ENCODE measurements at regions not wholly inside any gene's neighbourhood (a gene's known extent, or its start where the extent isn't known, plus 50 kb on each side); places are given as distances from the start of the nearest gene placed in this dataset.

- H3K4me3 ChIP-seq: no peak overlapping the region
These were observed 641.3 kb downstream of the KCNJ2 start for GRCh38 chr17:70810609-70811008.

GRCh38 chr17:70813355-70813930 lies 644.1 kb downstream of the KCNJ2 start:
- Histone ChIP-seq H3K9me3 (no peaks in the 10 kb centered on the region), H3K27me3 (ENCODE audit: low read depth) (no peaks in the 10 kb centered on the region), H3K4me3 (no peak overlapping the region), H3K4me1 (no peaks in the 10 kb centered on the region), H3K27ac (no peak overlapping the region), H3K36me3 (no peaks in the 10 kb centered on the region)
- DNase-seq (no peak), ATAC-seq (no peak)
- intact Hi-C loops (cut with DNase I): no loop called here
- TF ChIP-seq, protein P1, sequence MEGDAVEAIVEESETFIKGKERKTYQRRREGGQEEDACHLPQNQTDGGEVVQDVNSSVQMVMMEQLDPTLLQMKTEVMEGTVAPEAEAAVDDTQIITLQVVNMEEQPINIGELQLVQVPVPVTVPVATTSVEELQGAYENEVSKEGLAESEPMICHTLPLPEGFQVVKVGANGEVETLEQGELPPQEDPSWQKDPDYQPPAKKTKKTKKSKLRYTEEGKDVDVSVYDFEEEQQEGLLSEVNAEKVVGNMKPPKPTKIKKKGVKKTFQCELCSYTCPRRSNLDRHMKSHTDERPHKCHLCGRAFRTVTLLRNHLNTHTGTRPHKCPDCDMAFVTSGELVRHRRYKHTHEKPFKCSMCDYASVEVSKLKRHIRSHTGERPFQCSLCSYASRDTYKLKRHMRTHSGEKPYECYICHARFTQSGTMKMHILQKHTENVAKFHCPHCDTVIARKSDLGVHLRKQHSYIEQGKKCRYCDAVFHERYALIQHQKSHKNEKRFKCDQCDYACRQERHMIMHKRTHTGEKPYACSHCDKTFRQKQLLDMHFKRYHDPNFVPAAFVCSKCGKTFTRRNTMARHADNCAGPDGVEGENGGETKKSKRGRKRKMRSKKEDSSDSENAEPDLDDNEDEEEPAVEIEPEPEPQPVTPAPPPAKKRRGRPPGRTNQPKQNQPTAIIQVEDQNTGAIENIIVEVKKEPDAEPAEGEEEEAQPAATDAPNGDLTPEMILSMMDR (IDR thresholded peaks at IDR 0.05): no peak

More at GRCh38 chr17:70810609-70811008, 641.3 kb downstream of the KCNJ2 start:
- H3K36me3 ChIP-seq: no peaks in the 10 kb centered on the region
- intact Hi-C loops (cut with DNase I): no loop called here
- no peaks in the 10 kb centered on the region for H3K4me1 ChIP-seq
- TF ChIP-seq, protein P1 (IDR thresholded peaks at IDR 0.05): no peak
- DNase-seq (no peak), ATAC-seq (no peak)
- no peaks in the 10 kb centered on the region for H3K27me3 ChIP-seq (ENCODE audit: low read depth)
- no peak overlapping the region for H3K27ac ChIP-seq
- H3K9me3 ChIP-seq: no peaks in the 10 kb centered on the region

DNA sequence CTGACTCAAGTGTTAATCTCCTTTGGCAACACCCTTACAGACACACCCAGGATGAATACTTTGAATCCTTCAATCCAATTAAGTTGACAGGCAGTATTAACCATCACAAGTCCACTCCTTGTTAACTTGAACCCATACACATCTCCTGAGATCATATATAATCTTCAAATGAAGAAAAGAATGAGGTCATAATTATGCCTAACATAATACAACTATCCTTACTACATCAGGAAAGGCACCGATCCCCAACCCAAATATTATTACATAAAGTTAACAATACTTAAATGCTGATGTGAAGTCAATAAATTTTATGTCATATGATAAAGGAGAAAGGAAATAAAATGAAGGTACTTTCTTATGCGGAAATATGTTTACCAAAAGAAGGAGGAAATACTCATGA lies 649.9 kb downstream of the KCNJ2 start:
- Histone ChIP-seq H3K4me1 (no peaks in the 10 kb centered on the region), H3K4me3 (no peak overlapping the region), H3K36me3 (no peaks in the 10 kb centered on the region), H3K27me3 (ENCODE audit: low read depth) (no peaks in the 10 kb centered on the region), H3K27ac (no peak overlapping the region), H3K9me3 (no peaks in the 10 kb centered on the region)
- TF ChIP-seq, protein P1 (IDR thresholded peaks at IDR 0.05): no peak
- no peak for DNase-seq
- intact Hi-C loops (cut with DNase I): no loop called here
- ATAC-seq: no peak

DNA sequence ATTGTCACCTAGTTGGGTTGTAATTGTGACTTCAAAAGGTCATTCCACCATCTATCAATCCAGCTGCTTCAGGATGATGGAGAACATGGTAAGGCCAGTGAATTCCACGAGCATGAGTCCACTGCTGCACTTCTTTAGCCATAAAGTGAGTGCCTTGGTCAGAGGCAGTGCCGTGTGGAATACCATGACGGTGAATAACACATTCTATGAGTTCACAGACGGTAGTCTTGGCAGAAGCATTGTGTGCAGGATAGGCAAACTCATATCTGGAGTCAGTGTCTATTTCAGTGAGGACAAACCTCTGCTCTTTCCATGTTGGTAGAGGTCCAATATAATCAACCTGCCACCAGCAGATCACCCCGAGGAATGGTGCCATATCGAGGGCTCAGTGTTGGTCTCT lies 650.9 kb downstream of the KCNJ2 start:
- intact Hi-C loops (cut with DNase I): no loop called here
- no peak for ATAC-seq
- no peaks in the 10 kb centered on the region for H3K9me3 ChIP-seq
- no peak overlapping the region for H3K4me3 ChIP-seq
- no peaks in the 10 kb centered on the region for H3K36me3 ChIP-seq
- H3K4me1 ChIP-seq: no peaks in the 10 kb centered on the region
- no peak for DNase-seq
- no peaks in the 10 kb centered on the region for H3K27me3 ChIP-seq (ENCODE audit: low read depth)
- H3K27ac ChIP-seq: no peak overlapping the region
- TF ChIP-seq, protein P1 (IDR thresholded peaks at IDR 0.05): no peak

- intact Hi-C loops (cut with DNase I): no loop called here
- Histone ChIP-seq H3K9me3 (no peaks in the 10 kb centered on the region), H3K36me3 (no peaks in the 10 kb centered on the region), H3K27ac (no peak overlapping the region), H3K27me3 (ENCODE audit: low read depth) (no peaks in the 10 kb centered on the region), H3K4me3 (no peak overlapping the region), H3K4me1 (no peaks in the 10 kb centered on the region)
- DNase-seq (no peak), ATAC-seq (no peak)
- TF ChIP-seq, protein P1 (IDR thresholded peaks at IDR 0.05): no peak
These were observed 656.2 kb downstream of the KCNJ2 start for GRCh38 chr17:70825321-70826125.

All from lower lobe of right lung (tissue), 2 donors.